GM23338 (cell line): ENCODE measurements at regions not wholly inside any gene's neighbourhood (a gene's known extent, or its start where the extent isn't known, plus 50 kb on each side); places are given as distances from the start of the nearest gene placed in this dataset.

Source experiments
- NANOG ChIP-seq: IDR thresholded peaks from 2 replicates; pipeline ENCODE4 v1.6.1; 2016; ENCODE audit warnings: antibody characterized with exemption, borderline replicate concordance
- POLR2AphosphoS5 ChIP-seq: IDR thresholded peaks from 2 replicates; pipeline ENCODE4 v1.6.1; 2016; ENCODE audit warnings: antibody characterized with exemption, low read depth
- TF ChIP-seq, protein P1 (sequence below), 2 experiments: fragments of 200-600 bp in 1 of 2; sonication (generic) in 1 of 2; conservative IDR thresholded peaks; 2 replicates each; pipeline versions ENCODE4 v1.5.1 to v1.6.1; 2016 to 2017; ENCODE audit warnings: antibody characterized with exemption in 2 of 2, low read depth in 2 of 2, mild to moderate bottlenecking in 2 of 2, moderate library complexity in 1 of 2

DNA sequence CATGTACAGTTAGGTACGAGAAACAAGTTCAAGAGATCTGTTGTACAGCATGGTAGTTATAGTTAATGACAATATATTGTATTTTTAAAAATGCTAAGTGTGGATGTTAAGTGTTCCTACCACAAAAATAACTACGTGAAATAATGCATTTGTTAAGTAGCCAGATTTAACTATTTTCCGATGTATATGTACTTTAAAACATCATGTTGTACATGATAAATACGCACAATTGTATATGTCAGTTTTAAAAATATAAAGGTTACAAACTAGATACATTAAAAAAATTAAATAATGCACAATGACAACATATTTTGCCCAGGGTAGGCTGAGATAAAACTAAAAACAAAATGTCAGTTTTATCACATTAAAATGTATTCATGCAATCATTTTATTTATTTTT is 285.1 kb upstream of the DCN start:
- TF ChIP-seq, protein P1, sequence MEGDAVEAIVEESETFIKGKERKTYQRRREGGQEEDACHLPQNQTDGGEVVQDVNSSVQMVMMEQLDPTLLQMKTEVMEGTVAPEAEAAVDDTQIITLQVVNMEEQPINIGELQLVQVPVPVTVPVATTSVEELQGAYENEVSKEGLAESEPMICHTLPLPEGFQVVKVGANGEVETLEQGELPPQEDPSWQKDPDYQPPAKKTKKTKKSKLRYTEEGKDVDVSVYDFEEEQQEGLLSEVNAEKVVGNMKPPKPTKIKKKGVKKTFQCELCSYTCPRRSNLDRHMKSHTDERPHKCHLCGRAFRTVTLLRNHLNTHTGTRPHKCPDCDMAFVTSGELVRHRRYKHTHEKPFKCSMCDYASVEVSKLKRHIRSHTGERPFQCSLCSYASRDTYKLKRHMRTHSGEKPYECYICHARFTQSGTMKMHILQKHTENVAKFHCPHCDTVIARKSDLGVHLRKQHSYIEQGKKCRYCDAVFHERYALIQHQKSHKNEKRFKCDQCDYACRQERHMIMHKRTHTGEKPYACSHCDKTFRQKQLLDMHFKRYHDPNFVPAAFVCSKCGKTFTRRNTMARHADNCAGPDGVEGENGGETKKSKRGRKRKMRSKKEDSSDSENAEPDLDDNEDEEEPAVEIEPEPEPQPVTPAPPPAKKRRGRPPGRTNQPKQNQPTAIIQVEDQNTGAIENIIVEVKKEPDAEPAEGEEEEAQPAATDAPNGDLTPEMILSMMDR (conservative IDR thresholded peaks at IDR 0.05; ENCODE audit: low read depth in 2 of 2): no peak
- TF ChIP-seq POLR2AphosphoS5 (no peak), NANOG (no peak)
